ENCODE measurements at regions not wholly inside any gene's neighbourhood (a gene's known extent, or its start where the extent isn't known, plus 50 kb on each side); places are given as distances from the start of the nearest gene placed in this dataset.
"Not testable (repeated sequence)": the region's sequence is repeated elsewhere in the genome, so short reads cannot be mapped to it uniquely, and the experiment has no call there.

GRCh38 chr6:140258302-140258701, 883.9 kb upstream of the CITED2 start:
- not testable (repeated sequence) for TF ChIP-seq CTCF, POLR2A, EP300, POLR2AphosphoS5 (IDR thresholded peaks at IDR 0.05)
